ENCODE measurements at regions not wholly inside any gene's neighbourhood (a gene's known extent, or its start where the extent isn't known, plus 50 kb on each side); places are given as distances from the start of the nearest gene placed in this dataset.

- DNase-seq (ENCODE audit: low read depth in 2 of 2) = no peak
Observed at GRCh38 chr3:67884345-67884744, 229.9 kb upstream of the SUCLG2 start.

GRCh38 chr3:67883766-67884165 is 229.4 kb upstream of the SUCLG2 start:
- DNase-seq (ENCODE audit: low read depth in 2 of 2) = no peak

GRCh38 chr3:67882981-67883380 is 228.6 kb upstream of the SUCLG2 start:
- no peak for DNase-seq (ENCODE audit: low read depth in 2 of 2)

- no peak for DNase-seq (ENCODE audit: low read depth in 2 of 2)
Observed at GRCh38 chr3:67876261-67876660, 221.8 kb upstream of the SUCLG2 start.

- DNase-seq (ENCODE audit: low read depth in 2 of 2) = peak in 1 of 2 donors; percentile 15
Observed at GRCh38 chr3:67875858-67876257, 221.4 kb upstream of the SUCLG2 start.

GRCh38 chr3:67875338-67875737 is 220.9 kb upstream of the SUCLG2 start:
- DNase-seq (ENCODE audit: low read depth in 2 of 2) = peak; percentile 7 to 70

- no peak for DNase-seq (ENCODE audit: low read depth in 2 of 2)
Observed at GRCh38 chr3:67870477-67870876, 216.1 kb upstream of the SUCLG2 start.

- no peak for DNase-seq (ENCODE audit: low read depth in 2 of 2)
Observed at GRCh38 chr3:67866571-67866970, 212.2 kb upstream of the SUCLG2 start.

- no peak for DNase-seq (ENCODE audit: low read depth in 2 of 2)
Observed at GRCh38 chr3:67864587-67865183, 210.3 kb upstream of the SUCLG2 start.

- DNase-seq (ENCODE audit: low read depth in 2 of 2) = peak; percentile 31 to 50
Observed at GRCh38 chr3:67863869-67864268, 209.5 kb upstream of the SUCLG2 start.

- DNase-seq (ENCODE audit: low read depth in 2 of 2) = no peak
Observed at GRCh38 chr3:67860429-67860828, 206.0 kb upstream of the SUCLG2 start.

- DNase-seq (ENCODE audit: low read depth in 2 of 2) = no peak
Observed at GRCh38 chr3:67858492-67858891, 204.1 kb upstream of the SUCLG2 start.

GRCh38 chr3:67856718-67857117 is 202.3 kb upstream of the SUCLG2 start:
- no peak for DNase-seq (ENCODE audit: low read depth in 2 of 2)

GRCh38 chr3:67854663-67855062 is 200.3 kb upstream of the SUCLG2 start:
- DNase-seq (ENCODE audit: low read depth in 2 of 2) = no peak

- DNase-seq (ENCODE audit: low read depth in 2 of 2) = no peak
Observed at GRCh38 chr3:67853520-67853919, 199.1 kb upstream of the SUCLG2 start.

- DNase-seq (ENCODE audit: low read depth in 2 of 2) = no peak
Observed at GRCh38 chr3:67848299-67848698, 193.9 kb upstream of the SUCLG2 start.

GRCh38 chr3:67846166-67846565 is 191.8 kb upstream of the SUCLG2 start:
- no peak for DNase-seq (ENCODE audit: low read depth in 2 of 2)

GRCh38 chr3:67832817-67833216 is 178.4 kb upstream of the SUCLG2 start:
- no peak for DNase-seq (ENCODE audit: low read depth in 2 of 2)

GRCh38 chr3:67831262-67831661 is 176.8 kb upstream of the SUCLG2 start:
- no peak for DNase-seq (ENCODE audit: low read depth in 2 of 2)

- DNase-seq (ENCODE audit: low read depth in 2 of 2) = no peak
Observed at GRCh38 chr3:67828486-67829010, 174.1 kb upstream of the SUCLG2 start.

- no peak for DNase-seq (ENCODE audit: low read depth in 2 of 2)
Observed at GRCh38 chr3:67821135-67821534, 166.7 kb upstream of the SUCLG2 start.

- DNase-seq (ENCODE audit: low read depth in 2 of 2) = no peak
Observed at GRCh38 chr3:67819447-67819846, 165.0 kb upstream of the SUCLG2 start.

GRCh38 chr3:67809370-67809935 is 155.0 kb upstream of the SUCLG2 start:
- no peak for DNase-seq (ENCODE audit: low read depth in 2 of 2)

GRCh38 chr3:67808906-67809305 is 154.5 kb upstream of the SUCLG2 start:
- no peak for DNase-seq (ENCODE audit: low read depth in 2 of 2)

Measured in lung microvascular endothelial cell (primary cell).